Gastroesophageal sphincter (tissue), 4 donors: ENCODE measurements at regions not wholly inside any gene's neighbourhood (a gene's known extent, or its start where the extent isn't known, plus 50 kb on each side); places are given as distances from the start of the nearest gene placed in this dataset.

Source experiments
- ATAC-seq: fragments of 150-250 bp; one replicate; pipeline ENCODE4 v1.9.1; 2016; ENCODE audit warnings: mild to moderate bottlenecking, moderate library complexity
- H3K27ac ChIP-seq, 4 donors: fragments of 200-600 bp; sonication (generic) in 3 of 4; 1 replicate in 3 of 4; 2 replicates in 1 of 4; pipeline ENCODE4 v1.5.1; 2016 to 2019
- H3K27me3 ChIP-seq: fragments of 200-600 bp; sonication (generic); one replicate; pipeline ENCODE4 v1.5.1; 2019
- H3K36me3 ChIP-seq, 2 donors: fragments of 200-600 bp; sonication (generic); one replicate each; pipeline ENCODE4 v1.5.1; 2019; ENCODE audit warnings: control low read depth in 1 of 2
- H3K4me1 ChIP-seq, 3 donors: fragments of 200-600 bp; sonication (generic); 1 replicate in 2 of 3; 2 replicates in 1 of 3; pipeline ENCODE4 v1.5.1; 2016 to 2019; ENCODE audit warnings: control low read depth in 2 of 3
- H3K4me3 ChIP-seq, 2 donors: fragments of 200-600 bp; sonication (generic); one replicate each; pipeline ENCODE4 v1.5.1; 2019; ENCODE audit warnings: mild to moderate bottlenecking in 1 of 2, moderate library complexity in 1 of 2
- H3K9me3 ChIP-seq, 3 donors: fragments of 200-600 bp; sonication (generic); one replicate each; pipeline ENCODE4 v1.5.1; 2017 to 2019; ENCODE audit warnings: control low read depth in 2 of 3
- CTCF ChIP-seq, 4 experiments: fragments of 200-600 bp in 2 of 4; fragments of 450-650 bp in 2 of 4; sonication (generic) in 1 of 4; IDR thresholded peaks; one replicate each; pipeline ENCODE4 v1.5.1; 2017 to 2019; ENCODE audit warnings: antibody characterized with exemption in 4 of 4, mild to moderate bottlenecking in 2 of 4, moderate library complexity in 2 of 4
- EP300 ChIP-seq: sonication (generic); formaldehyde crosslinking; IDR thresholded peaks from one replicate; pipeline ENCODE4 v1.6.1; 2017; ENCODE audit warnings: antibody characterized with exemption, mild to moderate bottlenecking
- POLR2A ChIP-seq, 2 donors: fragments of 450-650 bp; IDR thresholded peaks; one replicate each; pipeline ENCODE4 v1.6.1; 2017; ENCODE audit warnings: antibody characterized with exemption in 2 of 2, mild to moderate bottlenecking in 2 of 2, moderate library complexity in 1 of 2
- POLR2AphosphoS5 ChIP-seq: sonication (generic); formaldehyde crosslinking; IDR thresholded peaks from one replicate; pipeline ENCODE4 v1.6.1; 2017; ENCODE audit warnings: antibody characterized with exemption
- WGBS, 2 donors: methylation state at CpG; one replicate each; pipeline ENCODE4 v1.1.5; 2018; ENCODE audit warnings: low coverage in 1 of 2; 5-methylcytosine and 5-hydroxymethylcytosine counted together
- small RNA-seq, 4 donors: library from RNA; depleted of rRNA; stranded (forward); fragments of <200 nt; gene quantifications; one replicate each; pipeline ENCODE3, GENCODE V24; 2016

- no peaks in the 10 kb centered on the region for H3K36me3 ChIP-seq
- no peak for ATAC-seq
- no peak overlapping the region for H3K27ac ChIP-seq
- H3K9me3 ChIP-seq, result peaks cover 0 to 6% (median 0%) of the 10 kb centered on the region in 3 donors
- no peaks in the 10 kb centered on the region for H3K4me1 ChIP-seq
- no peaks in the 10 kb centered on the region for H3K27me3 ChIP-seq
- WGBS, 2 donors, result no CpG with 5 or more reads among the region's 19 CpGs
- no peak overlapping the region for H3K4me3 ChIP-seq
- TF ChIP-seq POLR2A (IDR thresholded peaks at IDR 0.05), result no peak
- TF ChIP-seq CTCF (IDR thresholded peaks at IDR 0.05), result no peak
- no peak for TF ChIP-seq POLR2AphosphoS5
- no peak for TF ChIP-seq EP300
Measured at GRCh38 chr1:199959775-199960110, 67.8 kb upstream of the NR5A2 start.

GRCh38 chr1:199970125-199970524 is 57.4 kb upstream of the NR5A2 start:
- WGBS, 2 donors, result 88 to 100% methylated on average over 1 of the region's 1 CpG
- ATAC-seq, result no peak

GRCh38 chr1:199976496-199977144 is 50.9 kb upstream of the NR5A2 start:
- no peak overlapping the region for H3K27ac ChIP-seq
- no peak for TF ChIP-seq CTCF (IDR thresholded peaks at IDR 0.05)
- no peak for TF ChIP-seq EP300
- no peak for TF ChIP-seq POLR2A (IDR thresholded peaks at IDR 0.05)
- no peaks in the 10 kb centered on the region for H3K4me1 ChIP-seq
- ATAC-seq, result no peak
- H3K27me3 ChIP-seq, result no peaks in the 10 kb centered on the region
- no peaks in the 10 kb centered on the region for H3K36me3 ChIP-seq
- no peak overlapping the region for H3K4me3 ChIP-seq
- no peaks in the 10 kb centered on the region for H3K9me3 ChIP-seq
- 27 to 62% methylated on average over 6 of the region's 6 CpGs for WGBS, 2 donors

More at GRCh38 chr1:199970125-199970524, 57.4 kb upstream of the NR5A2 start:
- no peaks in the 10 kb centered on the region for H3K27me3 ChIP-seq
- H3K9me3 ChIP-seq, result no peaks in the 10 kb centered on the region
- no peaks in the 10 kb centered on the region for H3K4me1 ChIP-seq
- no peak overlapping the region for H3K4me3 ChIP-seq
- H3K36me3 ChIP-seq, result no peaks in the 10 kb centered on the region
- TF ChIP-seq POLR2AphosphoS5 (no peak), CTCF (IDR thresholded peaks at IDR 0.05) (no peak), POLR2A (IDR thresholded peaks at IDR 0.05) (no peak), EP300 (no peak)
- H3K27ac ChIP-seq, result no peak overlapping the region

Small RNA genes in the stretch of these regions (small RNA-seq; reads per million reads assigned to genes)
- gene MIR181A1, result 3.1 to 7.4 (median 5.5) reads per million in 4 donors
- gene MIR181B1, result 0.27 to 1.8 (median 0.99) reads per million in 4 donors
- gene RNU6-778P, result 0 reads per million in 4 donors
